ENCODE measurements at regions not wholly inside any gene's neighbourhood (a gene's known extent, or its start where the extent isn't known, plus 50 kb on each side); places are given as distances from the start of the nearest gene placed in this dataset.

DNA sequence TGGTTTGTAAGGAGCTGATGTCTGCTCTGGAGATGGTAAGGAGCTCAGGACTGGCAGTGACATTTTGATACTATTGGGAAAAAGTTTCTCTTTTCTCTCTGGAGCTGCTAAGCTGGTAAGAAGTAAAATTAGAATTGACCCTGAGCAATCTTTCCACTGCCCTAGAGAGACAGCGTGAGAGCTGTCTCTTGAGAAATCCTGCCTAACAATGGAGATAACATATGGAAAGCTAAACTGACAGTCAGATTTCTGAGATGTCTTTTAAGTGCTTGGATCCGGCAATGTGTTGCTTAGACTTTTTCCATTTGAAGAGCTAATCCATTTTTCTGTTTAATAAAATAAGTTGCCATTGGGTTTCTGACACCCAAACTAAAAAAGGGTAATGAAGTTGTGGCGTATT lies 302.4 kb downstream of the KCNS3 start:
- H3K4me3 ChIP-seq (ENCODE audit: low read depth, low read length), result no peak overlapping the region
- TF ChIP-seq ZNF585B (tag by site-specific recombination; IDR thresholded peaks at IDR 0.05) (no peak), ZNF426 (tag by site-specific recombination; IDR thresholded peaks at IDR 0.05) (no peak), ZNF544 (tag by site-specific recombination; IDR thresholded peaks at IDR 0.05) (no peak), ZNF580 (tag by site-specific recombination; IDR thresholded peaks at IDR 0.05) (no peak), AEBP2 (tag by site-specific recombination; IDR thresholded peaks at IDR 0.05; ENCODE audit: borderline replicate concordance) (no peak), ZNF561 (tag by site-specific recombination; IDR thresholded peaks at IDR 0.05; ENCODE audit: borderline replicate concordance) (no peak), ZNF560 (tag by site-specific recombination; IDR thresholded peaks at IDR 0.05; ENCODE audit: borderline replicate concordance) (no peak)
- TF ChIP-seq, protein P1, sequence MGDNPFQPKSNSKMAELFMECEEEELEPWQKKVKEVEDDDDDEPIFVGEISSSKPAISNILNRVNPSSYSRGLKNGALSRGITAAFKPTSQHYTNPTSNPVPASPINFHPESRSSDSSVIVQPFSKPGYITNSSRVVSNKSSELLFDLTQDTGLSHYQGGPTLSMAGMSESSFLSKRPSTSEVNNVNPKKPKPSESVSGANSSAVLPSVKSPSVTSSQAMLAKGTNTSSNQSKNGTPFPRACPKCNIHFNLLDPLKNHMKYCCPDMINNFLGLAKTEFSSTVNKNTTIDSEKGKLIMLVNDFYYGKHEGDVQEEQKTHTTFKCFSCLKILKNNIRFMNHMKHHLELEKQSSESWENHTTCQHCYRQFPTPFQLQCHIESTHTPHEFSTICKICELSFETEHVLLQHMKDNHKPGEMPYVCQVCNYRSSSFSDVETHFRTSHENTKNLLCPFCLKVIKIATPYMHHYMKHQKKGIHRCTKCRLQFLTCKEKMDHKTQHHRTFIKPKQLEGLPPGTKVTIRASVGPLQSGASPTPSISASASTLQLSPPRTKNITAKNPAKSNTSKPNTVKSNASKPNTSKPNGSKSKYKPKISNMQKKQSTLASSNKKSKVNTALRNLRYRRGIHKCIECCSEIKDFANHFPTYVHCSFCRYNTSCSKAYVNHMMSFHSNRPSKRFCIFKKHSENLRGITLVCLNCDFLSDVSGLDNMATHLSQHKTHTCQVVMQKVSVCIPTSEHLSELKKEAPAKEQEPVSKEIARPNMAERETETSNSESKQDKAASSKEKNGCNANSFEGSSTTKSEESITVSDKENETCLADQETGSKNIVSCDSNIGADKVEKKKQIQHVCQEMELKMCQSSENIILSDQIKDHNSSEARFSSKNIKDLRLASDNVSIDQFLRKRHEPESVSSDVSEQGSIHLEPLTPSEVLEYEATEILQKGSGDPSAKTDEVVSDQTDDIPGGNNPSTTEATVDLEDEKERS (tag by site-specific recombination; IDR thresholded peaks at IDR 0.05), result no peak
- H3K36me3 ChIP-seq (ENCODE audit: control insufficient read depth in 2 of 2, insufficient read depth in 1 of 2, low read length in 2 of 2), result no peaks in the 10 kb centered on the region
- no peaks in the 10 kb centered on the region for H3K9me3 ChIP-seq (ENCODE audit: control insufficient read depth, insufficient read depth, low read depth, low read length)
- no peak overlapping the region for H3K27ac ChIP-seq (ENCODE audit: extremely low read depth, low read depth, low read length)
- CTCF ChIA-PET, result interaction anchor here (0.6 to 3.5 kb wide), 14 partner anchors 9 to 461 kb away, joined by 3 to 21 read pairs (median 3); no protein-coding TSS in a partner anchor
- POLR2A ChIA-PET, result no interaction called here
- 0 out of 2 replicates have a peak, but pooled peaks cover 3% of the 10 kb centered on the region for H3K4me1 ChIP-seq (ENCODE audit: control insufficient read depth, insufficient read depth, low read length)

GRCh38 chr2:18180031-18180610 lies 301.7 kb downstream of the KCNS3 start:
- Histone ChIP-seq H3K4me3 (ENCODE audit: low read depth, low read length) (no peak overlapping the region), H3K27ac (ENCODE audit: extremely low read depth, low read depth, low read length) (no peak overlapping the region), H3K9me3 (ENCODE audit: control insufficient read depth, insufficient read depth, low read depth, low read length) (no peaks in the 10 kb centered on the region), H3K36me3 (ENCODE audit: control insufficient read depth in 2 of 2, insufficient read depth in 1 of 2, low read length in 2 of 2) (no peaks in the 10 kb centered on the region), H3K4me1 (ENCODE audit: control insufficient read depth, insufficient read depth, low read length) (0 out of 2 replicates have a peak, but pooled peaks cover 3% of the 10 kb centered on the region)
- TF ChIP-seq ZNF48 (tag by site-specific recombination; IDR thresholded peaks at IDR 0.05), result no peak
- TF ChIP-seq, protein P2, sequence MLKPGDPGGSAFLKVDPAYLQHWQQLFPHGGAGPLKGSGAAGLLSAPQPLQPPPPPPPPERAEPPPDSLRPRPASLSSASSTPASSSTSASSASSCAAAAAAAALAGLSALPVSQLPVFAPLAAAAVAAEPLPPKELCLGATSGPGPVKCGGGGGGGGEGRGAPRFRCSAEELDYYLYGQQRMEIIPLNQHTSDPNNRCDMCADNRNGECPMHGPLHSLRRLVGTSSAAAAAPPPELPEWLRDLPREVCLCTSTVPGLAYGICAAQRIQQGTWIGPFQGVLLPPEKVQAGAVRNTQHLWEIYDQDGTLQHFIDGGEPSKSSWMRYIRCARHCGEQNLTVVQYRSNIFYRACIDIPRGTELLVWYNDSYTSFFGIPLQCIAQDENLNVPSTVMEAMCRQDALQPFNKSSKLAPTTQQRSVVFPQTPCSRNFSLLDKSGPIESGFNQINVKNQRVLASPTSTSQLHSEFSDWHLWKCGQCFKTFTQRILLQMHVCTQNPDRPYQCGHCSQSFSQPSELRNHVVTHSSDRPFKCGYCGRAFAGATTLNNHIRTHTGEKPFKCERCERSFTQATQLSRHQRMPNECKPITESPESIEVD (tag by site-specific recombination; IDR thresholded peaks at IDR 0.05), result no peak
- CTCF ChIA-PET, result interaction anchor here (0.6 to 3.5 kb wide), 11 partner anchors 11 to 334 kb away, joined by 3 to 21 read pairs (median 4); no protein-coding TSS in a partner anchor
- POLR2A ChIA-PET, result no interaction called here

DNA sequence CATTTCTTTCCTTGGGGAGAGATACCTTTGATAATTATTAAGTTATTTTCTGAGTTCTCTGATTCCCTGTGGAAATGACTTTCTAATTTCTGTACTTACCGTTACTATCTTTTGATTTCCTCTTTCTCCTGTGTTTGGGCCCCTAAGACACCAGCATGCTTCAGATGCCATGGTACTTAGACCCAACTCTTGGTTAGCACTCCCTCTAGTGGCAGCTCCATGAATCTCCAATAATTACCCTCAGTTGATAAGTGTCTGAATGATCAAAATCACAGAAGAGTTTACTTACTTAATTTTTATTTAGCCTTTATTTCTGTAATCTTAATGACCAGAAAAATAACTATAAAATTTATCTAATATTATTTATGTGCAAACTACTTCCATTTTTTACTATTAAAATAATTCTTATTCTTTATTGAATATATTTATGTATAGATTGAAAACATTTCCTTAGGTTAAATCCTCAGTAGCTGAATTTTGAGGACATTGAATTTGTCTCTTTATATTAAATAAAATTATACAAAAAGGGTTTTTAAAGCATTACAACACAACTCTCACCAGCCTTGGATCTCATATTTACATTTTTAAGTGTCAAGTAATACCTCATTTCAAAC lies 300.4 kb downstream of the KCNS3 start:
- TF ChIP-seq ZNF629 (tag by site-specific recombination; IDR thresholded peaks at IDR 0.05) (no peak), ZNF654 (tag by site-specific recombination; IDR thresholded peaks at IDR 0.05; ENCODE audit: low read depth) (peak; percentile 62)
- H3K4me1 ChIP-seq (ENCODE audit: control insufficient read depth, insufficient read depth, low read length), result 0 out of 2 replicates have a peak, but pooled peaks cover 3% of the 10 kb centered on the region
- no peak overlapping the region for H3K4me3 ChIP-seq (ENCODE audit: low read depth, low read length)
- ChIA-PET POLR2A (no interaction called here), CTCF (interaction anchor here (0.6 to 3.5 kb wide), 13 partner anchors 10 to 857 kb away, joined by 3 to 21 read pairs (median 4); no protein-coding TSS in a partner anchor)
- no peaks in the 10 kb centered on the region for H3K36me3 ChIP-seq (ENCODE audit: control insufficient read depth in 2 of 2, insufficient read depth in 1 of 2, low read length in 2 of 2)
- H3K27ac ChIP-seq (ENCODE audit: extremely low read depth, low read depth, low read length), result no peak overlapping the region
- no peaks in the 10 kb centered on the region for H3K9me3 ChIP-seq (ENCODE audit: control insufficient read depth, insufficient read depth, low read depth, low read length)

All from HEK293 (cell line).